Endodermal cell (in vitro differentiated cells): ENCODE measurements at regions not wholly inside any gene's neighbourhood (a gene's known extent, or its start where the extent isn't known, plus 50 kb on each side); places are given as distances from the start of the nearest gene placed in this dataset.
A peak's percentile ranks its signal among the peaks of the same experiment; 100 is the strongest.

ENCODE experiments used
- DNase-seq: peaks from one replicate; pipeline ENCODE4 v3.0.0-alpha.2; 2017
- H3K27ac ChIP-seq: 2 replicates; pipeline ENCODE4 v1.5.1; 2013; ENCODE audit warnings: mild to moderate bottlenecking, low read depth, low read length, moderate library complexity
- H3K27me3 ChIP-seq: 2 replicates; pipeline ENCODE4 v1.6.1; 2013; ENCODE audit warnings: mild to moderate bottlenecking, low read length, moderate library complexity; ENCODE audit not compliant: insufficient read depth, control insufficient read depth, poor library complexity, severe bottlenecking
- H3K36me3 ChIP-seq: 2 replicates; pipeline ENCODE4 v1.7.0; 2013; ENCODE audit warnings: mild to moderate bottlenecking, low read length, moderate library complexity; ENCODE audit not compliant: control insufficient read depth, insufficient read depth
- H3K4me1 ChIP-seq: one replicate; pipeline ENCODE4 v1.7.0; 2013; ENCODE audit warnings: low read length; ENCODE audit not compliant: control insufficient read depth, insufficient read depth
- H3K4me3 ChIP-seq: 2 replicates; pipeline ENCODE4 v1.5.1; 2013; ENCODE audit warnings: mild to moderate bottlenecking, low read length, moderate library complexity
- H3K9ac ChIP-seq: 2 replicates; pipeline ENCODE4 v1.6.1; 2013; ENCODE audit warnings: mild to moderate bottlenecking, low read length, moderate library complexity; ENCODE audit not compliant: poor library complexity, severe bottlenecking; ENCODE audit errors: extremely low read depth
- H3K9me3 ChIP-seq: 2 replicates; pipeline ENCODE4 v1.6.1; 2013; ENCODE audit warnings: mild to moderate bottlenecking, low read length, moderate library complexity; ENCODE audit not compliant: control insufficient read depth
- H3K27ac Mint-ChIP-seq: 2 replicates; pipeline ENCODE4 v1.8.0; 2020; ENCODE audit warnings: mixed read lengths
- H3K27me3 Mint-ChIP-seq: 2 replicates; pipeline ENCODE4 v1.8.0; 2021; ENCODE audit warnings: mild to moderate bottlenecking, mixed read lengths; ENCODE audit not compliant: insufficient read depth
- H3K36me3 Mint-ChIP-seq: 2 replicates; pipeline ENCODE4 v1.8.0; 2020; ENCODE audit warnings: low read depth, mixed read lengths
- H3K4me1 Mint-ChIP-seq: 2 replicates; pipeline ENCODE4 v1.8.0; 2020; ENCODE audit warnings: mixed read lengths
- H3K4me3 Mint-ChIP-seq: 2 replicates; pipeline ENCODE4 v1.8.0; 2020; ENCODE audit warnings: mild to moderate bottlenecking, moderate library complexity, mixed read lengths
- H3K9me3 Mint-ChIP-seq: 2 replicates; pipeline ENCODE4 v1.8.0; 2020; ENCODE audit warnings: mild to moderate bottlenecking, mixed read lengths
- WGBS, 2 experiments: methylation state at CpG; one replicate each; pipeline versions ENCODE4 v1.1.5 to v1.1.7; 2013; ENCODE audit warnings: missing lambda C conversion rate in 2 of 2, mixed read lengths in 1 of 2; ENCODE audit not compliant: insufficient coverage in 1 of 2, insufficient read length in 1 of 2; 5-methylcytosine and 5-hydroxymethylcytosine counted together
- TF ChIP-seq, protein P1 (sequence below): fragments of 200-600 bp; sonication (generic); conservative IDR thresholded peaks from 2 replicates; pipeline ENCODE4 v1.5.0; 2021; ENCODE audit warnings: antibody characterized with exemption, mild to moderate bottlenecking

DNA sequence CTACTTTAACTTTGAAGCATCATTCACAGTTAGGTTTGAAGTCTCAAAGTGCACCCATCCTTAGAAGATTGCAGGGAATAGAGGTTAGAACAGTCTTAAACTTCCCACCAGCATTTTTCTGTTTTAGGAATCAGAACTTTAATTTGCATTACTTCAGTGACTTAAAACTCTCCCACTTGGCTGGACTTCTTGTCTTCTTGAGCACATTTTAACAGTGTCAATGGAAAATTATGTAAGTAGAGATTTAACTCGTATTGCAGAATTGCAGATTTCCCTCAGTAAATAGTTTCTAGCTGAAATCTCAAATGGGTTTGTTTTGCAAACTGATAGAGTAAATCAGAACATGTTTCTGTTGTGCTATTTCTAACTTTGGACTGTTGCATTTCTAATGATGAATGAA lies 369.6 kb downstream of the OTOL1 start:
- TF ChIP-seq, protein P1, sequence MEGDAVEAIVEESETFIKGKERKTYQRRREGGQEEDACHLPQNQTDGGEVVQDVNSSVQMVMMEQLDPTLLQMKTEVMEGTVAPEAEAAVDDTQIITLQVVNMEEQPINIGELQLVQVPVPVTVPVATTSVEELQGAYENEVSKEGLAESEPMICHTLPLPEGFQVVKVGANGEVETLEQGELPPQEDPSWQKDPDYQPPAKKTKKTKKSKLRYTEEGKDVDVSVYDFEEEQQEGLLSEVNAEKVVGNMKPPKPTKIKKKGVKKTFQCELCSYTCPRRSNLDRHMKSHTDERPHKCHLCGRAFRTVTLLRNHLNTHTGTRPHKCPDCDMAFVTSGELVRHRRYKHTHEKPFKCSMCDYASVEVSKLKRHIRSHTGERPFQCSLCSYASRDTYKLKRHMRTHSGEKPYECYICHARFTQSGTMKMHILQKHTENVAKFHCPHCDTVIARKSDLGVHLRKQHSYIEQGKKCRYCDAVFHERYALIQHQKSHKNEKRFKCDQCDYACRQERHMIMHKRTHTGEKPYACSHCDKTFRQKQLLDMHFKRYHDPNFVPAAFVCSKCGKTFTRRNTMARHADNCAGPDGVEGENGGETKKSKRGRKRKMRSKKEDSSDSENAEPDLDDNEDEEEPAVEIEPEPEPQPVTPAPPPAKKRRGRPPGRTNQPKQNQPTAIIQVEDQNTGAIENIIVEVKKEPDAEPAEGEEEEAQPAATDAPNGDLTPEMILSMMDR = no peak
- Mint-ChIP-seq H3K36me3 (no peaks in the 10 kb centered on the region), H3K4me1 (peaks cover 27% of the 10 kb centered on the region), H3K4me3 (no peak overlapping the region), H3K27ac (no peak overlapping the region), H3K27me3 (no peaks in the 10 kb centered on the region), H3K9me3 (no peaks in the 10 kb centered on the region)
- Histone ChIP-seq H3K36me3 (no peaks in the 10 kb centered on the region), H3K9ac (no peak overlapping the region), H3K27me3 (no peaks in the 10 kb centered on the region), H3K9me3 (no peaks in the 10 kb centered on the region), H3K4me3 (no peak overlapping the region), H3K4me1 (peaks cover 6% of the 10 kb centered on the region), H3K27ac (no peak overlapping the region)
- DNase-seq = no peak
- WGBS, 2 experiments = 83 to 94% methylated on average over 1 of the region's 1 CpG

DNA sequence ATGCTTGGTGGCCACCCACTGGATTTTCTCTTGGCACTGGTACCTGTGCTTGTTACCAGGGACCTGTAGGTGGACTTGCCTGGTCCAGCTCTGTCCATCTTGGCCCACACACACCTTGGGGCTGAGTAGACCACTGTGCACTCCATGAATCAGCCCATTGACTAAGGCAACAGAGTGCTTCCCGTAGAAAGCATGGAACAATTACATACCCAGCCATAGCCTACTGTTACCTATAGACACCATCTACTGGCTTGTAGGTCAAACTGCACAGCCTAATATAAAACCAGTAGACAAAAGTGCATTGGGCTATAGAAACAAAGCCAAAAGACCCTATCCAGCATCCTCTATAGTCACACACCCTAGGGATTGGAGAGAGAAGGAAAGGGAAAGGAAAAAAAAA lies 378.9 kb downstream of the OTOL1 start:
- Histone ChIP-seq H3K27me3 (no peaks in the 10 kb centered on the region), H3K9ac (no peak overlapping the region), H3K9me3 (peaks cover 4% of the 10 kb centered on the region), H3K27ac (no peak overlapping the region), H3K36me3 (no peaks in the 10 kb centered on the region), H3K4me3 (no peak overlapping the region), H3K4me1 (peaks cover 4% of the 10 kb centered on the region)
- WGBS, 2 experiments = 91% methylated on average over 1 of the region's 1 CpG; no CpG with 5 or more reads in 1 of the 2 experiments
- Mint-ChIP-seq H3K27ac (no peak overlapping the region), H3K9me3 (peaks cover 3% of the 10 kb centered on the region), H3K27me3 (no peaks in the 10 kb centered on the region), H3K36me3 (no peaks in the 10 kb centered on the region), H3K4me3 (no peak overlapping the region), H3K4me1 (peaks cover 16% of the 10 kb centered on the region)
- TF ChIP-seq, protein P1 = peak; percentile 57
- DNase-seq = no peak

DNA sequence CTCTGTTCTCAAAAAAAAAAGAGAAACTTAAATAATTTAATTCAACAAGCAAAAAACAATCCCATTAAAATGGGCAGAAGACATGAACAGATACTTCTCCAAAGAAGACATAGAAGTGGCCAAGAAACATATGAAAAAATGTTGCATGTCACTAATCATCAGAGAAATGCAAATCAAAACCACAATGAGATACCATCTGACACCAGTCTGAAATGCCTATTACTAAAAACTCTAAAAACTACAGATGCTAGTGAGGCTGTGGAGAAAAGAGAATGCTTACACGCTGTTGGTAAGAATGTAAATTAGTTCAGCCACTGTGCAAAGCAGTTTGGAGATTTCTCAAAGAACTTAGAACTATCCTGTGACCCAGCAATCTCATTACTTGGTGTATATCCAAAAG lies 382.9 kb downstream of the OTOL1 start:
- Mint-ChIP-seq H3K36me3 (peaks cover 4% of the 10 kb centered on the region), H3K4me3 (no peak overlapping the region), H3K27ac (no peak overlapping the region), H3K4me1 (peaks cover 7% of the 10 kb centered on the region), H3K27me3 (no peaks in the 10 kb centered on the region), H3K9me3 (peaks cover 16% of the 10 kb centered on the region)
- TF ChIP-seq, protein P1 = no peak
- Histone ChIP-seq H3K27ac (no peak overlapping the region), H3K9ac (no peak overlapping the region), H3K36me3 (no peaks in the 10 kb centered on the region), H3K4me1 (peaks cover 4% of the 10 kb centered on the region), H3K27me3 (no peaks in the 10 kb centered on the region), H3K4me3 (no peak overlapping the region), H3K9me3 (peaks cover 12% of the 10 kb centered on the region)
- DNase-seq = no peak
- 100% methylated on average over 1 of the region's 1 CpG; no CpG with 5 or more reads in 1 of the 2 experiments for WGBS, 2 experiments
